H9 (cell line): ENCODE measurements at regions not wholly inside any gene's neighbourhood (a gene's known extent, or its start where the extent isn't known, plus 50 kb on each side); places are given as distances from the start of the nearest gene placed in this dataset.

ENCODE experiments used
- DNase-seq: peaks from one replicate; pipeline ENCODE4 v3.0.0-alpha.2; 2017
- H2AFZ ChIP-seq: one replicate; pipeline ENCODE4 v1.6.1; 2013; ENCODE audit warnings: mild to moderate bottlenecking, low read length, control low read depth, moderate library complexity
- H2AK5ac ChIP-seq: 2 replicates; pipeline ENCODE4 v1.6.1; 2013; ENCODE audit warnings: low read length, control low read depth, mixed read lengths; ENCODE audit not compliant: insufficient read length
- H2BK120ac ChIP-seq: one replicate; pipeline ENCODE4 v1.6.1; 2013; ENCODE audit warnings: low read depth, mild to moderate bottlenecking, low read length, control low read depth, inconsistent platforms; ENCODE audit not compliant: poor library complexity, severe bottlenecking
- H2BK12ac ChIP-seq: 2 replicates; pipeline ENCODE4 v1.6.1; 2013; ENCODE audit warnings: low read length, control low read depth, mixed read lengths, low read depth; ENCODE audit not compliant: insufficient read length
- H2BK15ac ChIP-seq: 2 replicates; pipeline ENCODE4 v1.6.1; 2013; ENCODE audit warnings: low read depth, low read length, control low read depth
- H2BK20ac ChIP-seq: one replicate; pipeline ENCODE4 v1.6.1; 2013; ENCODE audit warnings: low read depth, mild to moderate bottlenecking, low read length, control low read depth, inconsistent platforms; ENCODE audit not compliant: poor library complexity, severe bottlenecking
- H2BK5ac ChIP-seq: 2 replicates; pipeline ENCODE4 v1.6.1; 2013; ENCODE audit warnings: low read length, control low read depth, mixed read lengths; ENCODE audit not compliant: insufficient read length
- H3K14ac ChIP-seq: 2 replicates; pipeline ENCODE4 v1.6.1; 2013; ENCODE audit warnings: low read length, control low read depth; ENCODE audit not compliant: insufficient read depth
- H3K18ac ChIP-seq: 2 replicates; pipeline ENCODE4 v1.6.1; 2013; ENCODE audit warnings: low read depth, mild to moderate bottlenecking, mixed read lengths, low read length, control low read depth; ENCODE audit not compliant: insufficient read length
- H3K23ac ChIP-seq: 2 replicates; pipeline ENCODE4 v1.6.1; 2013; ENCODE audit warnings: low read length, control low read depth, mixed read lengths, low read depth; ENCODE audit not compliant: insufficient read length
- H3K23me2 ChIP-seq: 2 replicates; pipeline ENCODE4 v1.6.1; 2013; ENCODE audit warnings: low read depth, mild to moderate bottlenecking, mixed read lengths, low read length, control low read depth; ENCODE audit not compliant: insufficient read length, poor library complexity, severe bottlenecking
- H3K27ac ChIP-seq: 2 replicates; pipeline ENCODE4 v1.5.1; 2013; ENCODE audit warnings: low read length, control low read depth, mixed read lengths, low read depth; ENCODE audit not compliant: insufficient read length
- H3K27me3 ChIP-seq: 2 replicates; pipeline ENCODE4 v1.6.1; 2013; ENCODE audit warnings: low read length, control low read depth, inconsistent platforms; ENCODE audit not compliant: insufficient read depth
- H3K4ac ChIP-seq: 2 replicates; pipeline ENCODE4 v1.6.1; 2013; ENCODE audit warnings: low read depth, mild to moderate bottlenecking, control low read depth, inconsistent platforms, low read length, moderate library complexity
- H3K4me1 ChIP-seq: 2 replicates; pipeline ENCODE4 v1.6.1; 2013; ENCODE audit warnings: low read length, control low read depth, inconsistent platforms; ENCODE audit not compliant: insufficient read depth
- H3K4me2 ChIP-seq: 2 replicates; pipeline ENCODE4 v1.6.1; 2013; ENCODE audit warnings: low read length, control low read depth, mixed read lengths; ENCODE audit not compliant: insufficient read length, insufficient read depth
- H3K56ac ChIP-seq: 2 replicates; pipeline ENCODE4 v1.6.1; 2013; ENCODE audit warnings: low read depth, mild to moderate bottlenecking, mixed read lengths, low read length, control low read depth; ENCODE audit not compliant: insufficient read length
- H3K79me1 ChIP-seq: 2 replicates; pipeline ENCODE4 v1.6.1; 2013; ENCODE audit warnings: low read depth, mild to moderate bottlenecking, moderate library complexity, low read length, control low read depth, inconsistent platforms; ENCODE audit not compliant: insufficient read depth, poor library complexity, severe bottlenecking
- H3K79me2 ChIP-seq: 2 replicates; pipeline ENCODE4 v1.6.1; 2013; ENCODE audit warnings: low read length, control low read depth, inconsistent platforms; ENCODE audit not compliant: insufficient read depth
- H3K9ac ChIP-seq: 2 replicates; pipeline ENCODE4 v1.6.1; 2013; ENCODE audit warnings: low read length, control low read depth, mixed read lengths; ENCODE audit not compliant: insufficient read length; ENCODE audit errors: extremely low read depth
- H3K9me3 ChIP-seq: one replicate; pipeline ENCODE4 v1.6.1; 2013; ENCODE audit warnings: low read depth, low read length, inconsistent platforms; ENCODE audit not compliant: control insufficient read depth
- H3T11ph ChIP-seq: one replicate; pipeline ENCODE4 v1.6.1; 2013; ENCODE audit warnings: mild to moderate bottlenecking, low read length, control low read depth, inconsistent platforms
- H4K20me1 ChIP-seq: one replicate; pipeline ENCODE4 v1.6.1; 2013; ENCODE audit not compliant: control insufficient read depth, insufficient read length, insufficient read depth
- H4K5ac ChIP-seq: 2 replicates; pipeline ENCODE4 v1.6.1; 2013; ENCODE audit warnings: low read depth, mild to moderate bottlenecking, mixed read lengths, low read length, control low read depth; ENCODE audit not compliant: insufficient read length
- H4K8ac ChIP-seq: replicated peaks from 2 replicates; pipeline ENCODE4 v1.6.1; 2013; ENCODE audit warnings: low read length, control low read depth, mixed read lengths, low read depth; ENCODE audit not compliant: insufficient read length
- H4K91ac ChIP-seq: 2 replicates; pipeline ENCODE4 v1.6.1; 2013; ENCODE audit warnings: low read depth, mild to moderate bottlenecking, moderate library complexity, mixed read lengths, low read length, control low read depth; ENCODE audit not compliant: insufficient read length
- H3K27ac Mint-ChIP-seq, 3 experiments: 2 replicates in 2 of 3; 3 replicates in 1 of 3; pipeline ENCODE4 v1.8.0; 2020 to 2021; ENCODE audit warnings: mixed read lengths in 3 of 3, mild to moderate bottlenecking in 1 of 3, moderate library complexity in 1 of 3
- H3K27me3 Mint-ChIP-seq: 2 replicates; pipeline ENCODE4 v1.8.0; 2021; ENCODE audit warnings: low read depth, mild to moderate bottlenecking, moderate library complexity, mixed read lengths
- H3K36me3 Mint-ChIP-seq, 3 experiments: 2 replicates in 2 of 3; 3 replicates in 1 of 3; pipeline ENCODE4 v1.8.0; 2020 to 2021; ENCODE audit warnings: low read depth in 3 of 3, mixed read lengths in 3 of 3; ENCODE audit not compliant: insufficient read depth in 1 of 3
- H3K4me1 Mint-ChIP-seq, 2 experiments: 2 replicates each; pipeline ENCODE4 v1.8.0; 2020; ENCODE audit warnings: mixed read lengths in 2 of 2
- H3K4me3 Mint-ChIP-seq, 2 experiments: 2 replicates in 1 of 2; 3 replicates in 1 of 2; pipeline ENCODE4 v1.8.0; 2020 to 2021; ENCODE audit warnings: mild to moderate bottlenecking in 2 of 2, mixed read lengths in 2 of 2, moderate library complexity in 1 of 2
- H3K9me3 Mint-ChIP-seq, 2 experiments: 2 replicates in 1 of 2; 3 replicates in 1 of 2; pipeline ENCODE4 v1.8.0; 2020; ENCODE audit warnings: mild to moderate bottlenecking in 2 of 2, mixed read lengths in 2 of 2, moderate library complexity in 1 of 2
- WGBS: extraction: QIAGEN DNeasy Blood & Tissue Kit; methylation state at CpG from one replicate; pipeline ENCODE4 v1.1.7; 2013; ENCODE audit warnings: missing lambda C conversion rate, low lambda C conversion rate, mixed read lengths; ENCODE audit not compliant: insufficient read length; ENCODE audit errors: extremely low coverage; 5-methylcytosine and 5-hydroxymethylcytosine counted together
- TF ChIP-seq, protein P1 (sequence below): fragments of 200-600 bp; sonication (generic); conservative IDR thresholded peaks from 3 replicates; pipeline ENCODE4 v1.8.0; 2021; ENCODE audit warnings: antibody characterized with exemption, mild to moderate bottlenecking

DNA sequence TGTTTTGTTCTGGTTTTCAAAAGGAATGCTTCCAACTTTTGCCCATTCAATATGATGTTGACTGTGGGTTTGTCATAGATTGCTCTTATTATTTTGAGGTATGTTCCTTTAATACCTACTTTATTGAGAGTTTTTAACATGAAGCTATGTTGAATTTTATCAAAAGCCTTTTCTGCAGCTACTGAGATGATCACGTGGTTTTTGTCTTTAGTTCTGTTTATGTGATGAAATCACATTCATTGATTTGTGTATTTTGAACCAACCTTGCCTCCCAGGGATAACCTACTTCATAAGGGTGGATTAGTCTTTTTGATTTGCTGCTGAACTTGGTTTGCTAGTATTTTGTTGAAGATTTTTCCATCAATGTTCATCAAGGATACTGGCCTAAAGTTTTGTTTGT is 92.7 kb upstream of the TCF21 start:
- Histone ChIP-seq H3K14ac (no peak overlapping the region), H3T11ph (no peak overlapping the region), H2AK5ac (no peak overlapping the region), H3K9me3 (no peaks in the 10 kb centered on the region), H2BK12ac (no peak overlapping the region), H3K4ac (no peak overlapping the region), H4K8ac (no peak overlapping the region), H3K9ac (no peak overlapping the region), H4K91ac (no peak overlapping the region), H3K27me3 (no peaks in the 10 kb centered on the region), H3K23me2 (no peaks in the 10 kb centered on the region), H3K4me2 (no peak overlapping the region), H2BK120ac (no peak overlapping the region), H4K20me1 (no peaks in the 10 kb centered on the region), H4K5ac (no peak overlapping the region), H2BK20ac (no peak overlapping the region), H3K56ac (no peak overlapping the region), H3K18ac (no peak overlapping the region), H2AFZ (no peak overlapping the region), H3K4me1 (no peaks in the 10 kb centered on the region), H3K23ac (no peak overlapping the region), H3K27ac (no peak overlapping the region), H3K79me2 (no peaks in the 10 kb centered on the region), H2BK15ac (no peak overlapping the region), H2BK5ac (no peak overlapping the region), H3K79me1 (no peaks in the 10 kb centered on the region)
- H3K27me3 Mint-ChIP-seq = peaks cover 2% of the 10 kb centered on the region; the same call in 1 of the 2 replicates
- no peaks in the 10 kb centered on the region; a peak in 1 of 7 replicates for H3K36me3 Mint-ChIP-seq
- H3K9me3 Mint-ChIP-seq = peaks cover 2 to 3% of the 10 kb centered on the region in 2 experiments; a peak in 2 of 5 replicates
- WGBS = no CpG with 5 or more reads among the region's 1 CpG
- H3K4me3 Mint-ChIP-seq = no peak overlapping the region
- H3K27ac Mint-ChIP-seq = no peak overlapping the region
- no peak for DNase-seq
- TF ChIP-seq, protein P1, sequence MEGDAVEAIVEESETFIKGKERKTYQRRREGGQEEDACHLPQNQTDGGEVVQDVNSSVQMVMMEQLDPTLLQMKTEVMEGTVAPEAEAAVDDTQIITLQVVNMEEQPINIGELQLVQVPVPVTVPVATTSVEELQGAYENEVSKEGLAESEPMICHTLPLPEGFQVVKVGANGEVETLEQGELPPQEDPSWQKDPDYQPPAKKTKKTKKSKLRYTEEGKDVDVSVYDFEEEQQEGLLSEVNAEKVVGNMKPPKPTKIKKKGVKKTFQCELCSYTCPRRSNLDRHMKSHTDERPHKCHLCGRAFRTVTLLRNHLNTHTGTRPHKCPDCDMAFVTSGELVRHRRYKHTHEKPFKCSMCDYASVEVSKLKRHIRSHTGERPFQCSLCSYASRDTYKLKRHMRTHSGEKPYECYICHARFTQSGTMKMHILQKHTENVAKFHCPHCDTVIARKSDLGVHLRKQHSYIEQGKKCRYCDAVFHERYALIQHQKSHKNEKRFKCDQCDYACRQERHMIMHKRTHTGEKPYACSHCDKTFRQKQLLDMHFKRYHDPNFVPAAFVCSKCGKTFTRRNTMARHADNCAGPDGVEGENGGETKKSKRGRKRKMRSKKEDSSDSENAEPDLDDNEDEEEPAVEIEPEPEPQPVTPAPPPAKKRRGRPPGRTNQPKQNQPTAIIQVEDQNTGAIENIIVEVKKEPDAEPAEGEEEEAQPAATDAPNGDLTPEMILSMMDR = no peak
- H3K4me1 Mint-ChIP-seq = no peaks in the 10 kb centered on the region
